ENCODE measurements at regions not wholly inside any gene's neighbourhood (a gene's known extent, or its start where the extent isn't known, plus 50 kb on each side); places are given as distances from the start of the nearest gene placed in this dataset.

DNA sequence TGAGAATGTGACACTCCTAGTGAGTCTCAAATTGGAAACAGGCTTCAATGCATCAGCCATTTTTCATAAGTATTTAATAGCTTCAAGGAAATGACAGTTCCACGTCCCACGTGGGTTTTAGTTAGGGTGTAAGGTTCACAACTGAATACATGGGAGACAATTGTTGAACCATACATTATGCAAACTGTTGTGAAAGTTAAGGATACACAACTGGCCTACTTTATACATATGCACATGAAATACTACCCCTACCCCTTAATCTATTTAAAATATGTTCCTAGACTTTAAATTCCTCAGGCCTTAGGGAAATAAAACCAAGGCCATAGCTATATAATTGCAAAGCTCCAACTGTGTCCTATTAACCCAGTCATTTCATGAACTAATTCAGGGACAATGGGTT lies 436.1 kb downstream of the BTBD3 start:
- no peak for DNase-seq (ENCODE audit: extremely low read depth in 1 of 2, low read depth in 1 of 2)

DNA sequence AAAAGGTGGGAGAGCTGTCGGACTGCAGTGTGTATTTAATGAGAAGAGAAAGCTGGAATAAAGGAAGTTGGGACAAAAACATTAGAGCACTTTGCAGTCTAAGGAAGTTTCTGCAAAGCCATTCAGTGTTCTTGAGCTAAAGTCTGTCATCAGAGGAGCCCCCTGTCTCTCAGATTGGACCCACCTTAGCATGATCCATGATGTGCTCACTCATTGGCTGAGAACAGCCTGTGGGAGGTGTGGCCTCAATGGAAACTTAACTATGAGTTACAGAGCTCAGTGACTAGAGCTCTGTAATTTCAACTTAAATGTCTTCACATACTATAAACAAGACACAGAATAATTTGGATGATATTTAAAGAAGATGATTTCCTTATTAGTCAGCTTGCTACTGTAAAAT lies 437.0 kb downstream of the BTBD3 start:
- no peak for DNase-seq (ENCODE audit: extremely low read depth in 1 of 2, low read depth in 1 of 2)

DNA sequence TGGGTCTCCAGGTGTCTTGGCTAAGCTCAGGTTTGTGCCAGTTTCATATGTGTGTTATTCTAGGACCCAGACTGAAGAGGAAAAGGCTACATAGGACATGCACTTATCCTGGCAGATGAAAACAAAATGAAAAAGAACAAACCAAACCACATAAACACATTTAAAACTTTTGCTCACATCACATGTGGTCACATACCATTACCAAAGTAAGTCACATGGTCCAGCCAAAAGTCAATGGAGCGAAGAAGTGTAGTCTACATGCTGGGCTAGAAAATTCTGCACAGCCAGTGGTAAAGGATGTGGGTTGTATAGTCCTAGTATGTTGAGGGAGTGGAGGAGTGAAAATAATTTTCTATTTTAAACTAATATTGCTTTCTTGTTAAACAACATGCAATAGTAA lies 437.5 kb downstream of the BTBD3 start:
- no peak for DNase-seq (ENCODE audit: extremely low read depth in 1 of 2, low read depth in 1 of 2)

DNA sequence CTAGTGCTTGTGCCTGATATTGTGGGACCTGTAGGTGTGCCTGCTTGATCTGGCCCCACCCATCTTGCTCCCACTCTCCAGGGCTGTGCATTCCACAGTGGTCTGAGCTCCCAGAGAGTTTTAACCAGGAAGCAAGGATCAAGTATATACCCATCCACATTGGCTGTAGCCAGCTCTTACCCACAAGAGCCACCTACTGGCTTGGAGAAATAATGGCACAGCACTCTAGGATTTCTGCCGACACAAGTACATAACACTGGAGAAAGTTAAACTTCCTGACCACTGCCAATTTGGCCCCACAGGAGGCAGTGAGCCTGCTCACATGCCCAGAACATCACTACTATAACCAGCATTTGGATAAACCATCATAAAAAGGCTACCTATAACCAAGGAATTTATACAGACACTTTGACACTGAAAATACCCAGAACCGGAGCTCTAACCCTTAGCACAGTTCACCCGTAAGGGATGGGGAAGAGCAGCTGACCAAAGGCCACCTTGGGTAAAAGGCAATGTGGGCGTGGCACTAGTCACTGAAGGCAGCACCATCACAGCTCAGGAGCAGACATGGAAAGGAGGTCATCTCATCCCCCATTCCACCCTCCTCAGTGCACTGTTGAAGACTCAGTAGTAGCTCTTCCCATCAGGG lies 440.4 kb downstream of the BTBD3 start:
- DNase-seq (ENCODE audit: extremely low read depth in 1 of 2, low read depth in 1 of 2) = no peak

DNA sequence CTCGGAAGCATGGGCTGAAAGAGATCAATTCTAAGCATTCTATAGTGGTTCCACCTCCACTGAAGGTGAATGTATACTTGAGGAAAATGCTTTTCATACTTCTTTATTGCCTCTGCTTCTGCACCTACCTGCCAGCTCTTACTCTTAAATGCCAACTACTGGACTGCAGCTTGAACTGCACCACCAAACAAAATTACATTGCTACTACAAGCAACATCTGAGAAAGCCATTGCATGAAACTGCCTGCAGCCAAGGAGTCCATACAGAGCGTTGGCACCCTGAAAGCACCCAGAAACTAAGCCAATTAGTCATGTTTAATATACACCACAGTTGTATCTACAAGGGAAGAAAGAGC lies 440.9 kb downstream of the BTBD3 start:
- DNase-seq (ENCODE audit: extremely low read depth in 1 of 2, low read depth in 1 of 2) = no peak

DNA sequence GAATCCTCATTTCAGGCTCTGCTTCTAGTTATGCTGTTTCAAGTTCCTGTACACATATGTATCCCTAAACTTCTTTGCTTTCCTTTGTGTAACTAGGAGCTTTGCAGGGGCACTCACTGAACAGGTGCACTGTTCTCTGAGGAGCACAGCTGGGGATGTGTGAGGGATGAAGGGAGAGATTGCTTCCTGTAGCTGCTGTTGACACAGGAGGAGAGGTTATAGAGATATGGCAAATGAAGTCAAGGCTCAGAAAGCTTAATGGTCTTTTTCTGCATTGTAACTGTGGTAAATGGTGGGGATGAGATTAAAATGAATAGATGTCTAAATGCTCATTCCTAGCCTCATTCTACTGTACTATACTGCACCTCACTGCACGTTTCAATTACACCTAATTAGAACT lies 454.3 kb downstream of the BTBD3 start:
- no peak for DNase-seq (ENCODE audit: extremely low read depth in 1 of 2, low read depth in 1 of 2)

DNA sequence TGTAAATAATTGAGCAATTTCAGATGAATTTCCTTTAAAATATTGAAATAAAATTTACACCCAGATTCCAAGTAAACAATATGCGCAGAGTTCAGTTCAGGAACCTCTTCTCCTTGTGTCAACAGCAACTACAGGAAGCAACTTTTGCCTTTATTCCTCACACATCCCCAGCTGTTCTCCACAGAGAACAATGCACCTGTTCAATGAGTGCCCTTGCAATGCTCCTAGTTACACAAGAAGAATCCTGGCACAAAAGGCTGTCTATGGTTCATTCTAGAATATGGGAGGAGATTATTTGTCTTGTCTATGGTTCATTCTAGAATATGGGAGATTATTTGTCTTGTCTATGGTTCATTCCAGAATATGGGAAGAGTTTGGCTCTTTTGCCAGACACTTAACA lies 454.9 kb downstream of the BTBD3 start:
- no peak for DNase-seq (ENCODE audit: extremely low read depth in 1 of 2, low read depth in 1 of 2)

DNA sequence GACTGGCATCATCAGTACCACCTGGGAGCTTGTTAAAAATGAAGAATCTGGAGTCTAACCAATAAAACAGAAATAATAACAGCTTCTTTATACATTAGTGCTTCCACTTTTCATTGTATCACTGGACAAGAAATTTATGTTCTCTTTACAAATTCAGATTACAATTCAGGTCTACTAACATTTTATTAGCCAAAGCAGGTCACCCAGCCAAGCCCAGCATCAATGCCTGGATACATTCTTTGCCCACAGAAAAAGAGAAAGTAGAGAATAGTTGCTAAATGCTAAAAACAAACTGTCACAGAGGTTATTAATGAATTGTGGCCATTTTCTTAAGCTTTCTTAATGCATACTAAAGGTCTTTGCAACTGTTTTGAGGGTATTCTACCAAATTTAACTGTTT lies 458.3 kb downstream of the BTBD3 start:
- no peak for DNase-seq (ENCODE audit: extremely low read depth in 1 of 2, low read depth in 1 of 2)

DNA sequence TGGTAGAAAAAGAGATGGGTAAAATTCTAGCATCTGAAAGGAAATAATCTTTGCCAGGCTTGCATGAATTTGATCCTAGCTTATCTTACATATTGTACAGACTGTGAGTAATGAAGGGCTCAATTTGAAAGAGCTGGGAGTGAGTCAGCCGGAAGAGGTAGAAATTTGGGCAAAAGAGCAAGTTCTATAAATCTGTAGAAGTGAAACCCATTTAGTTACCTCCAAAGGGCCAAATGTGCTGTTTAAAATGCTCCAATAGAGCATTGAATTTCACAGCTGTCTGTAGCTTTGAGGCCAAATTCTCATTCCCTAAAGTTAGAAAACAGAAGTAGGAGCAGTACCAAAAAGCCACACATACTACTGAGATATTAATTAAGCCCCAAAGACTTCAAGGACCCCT lies 466.1 kb downstream of the BTBD3 start:
- no peak for DNase-seq (ENCODE audit: extremely low read depth in 1 of 2, low read depth in 1 of 2)

DNA sequence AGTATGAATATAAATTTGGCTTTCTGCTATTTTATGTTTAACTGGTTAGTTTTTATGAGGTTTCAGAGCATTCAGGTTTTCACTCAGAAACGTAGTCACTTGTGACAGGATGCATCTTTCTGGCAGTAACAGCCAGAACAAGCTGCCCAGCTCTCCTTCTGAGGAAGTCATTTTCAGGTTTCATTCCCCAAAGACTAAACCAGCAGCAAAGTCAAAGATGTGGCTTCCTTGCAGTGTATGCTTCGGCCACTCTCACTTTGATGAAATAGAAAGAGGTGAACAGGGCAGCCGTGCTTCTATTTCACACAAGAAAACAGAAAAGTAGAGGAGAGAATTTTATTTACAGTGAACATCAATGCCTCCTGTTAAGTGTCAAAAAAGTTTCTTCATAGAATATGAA lies 469.1 kb downstream of the BTBD3 start:
- no peak for DNase-seq (ENCODE audit: extremely low read depth in 1 of 2, low read depth in 1 of 2)

DNA sequence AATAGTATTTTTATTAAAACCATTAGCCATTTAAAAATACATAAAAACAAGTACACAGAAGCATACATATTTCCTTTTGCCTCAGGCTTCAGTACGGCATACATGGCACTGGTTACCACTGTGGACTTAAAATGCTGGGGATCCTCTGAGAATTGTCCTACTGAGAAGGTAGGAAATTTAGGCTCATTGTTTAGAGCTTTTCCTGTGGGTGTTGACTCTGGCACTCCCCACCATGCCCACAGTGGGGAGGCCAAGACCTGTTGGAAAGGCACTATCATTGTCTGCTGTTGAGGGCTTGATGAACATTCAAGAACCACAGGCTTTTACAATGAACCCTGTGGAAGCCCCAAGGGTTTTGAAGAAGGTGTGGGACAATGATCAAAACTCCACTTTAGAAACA lies 473.4 kb downstream of the BTBD3 start:
- DNase-seq (ENCODE audit: extremely low read depth in 1 of 2, low read depth in 1 of 2) = no peak

DNA sequence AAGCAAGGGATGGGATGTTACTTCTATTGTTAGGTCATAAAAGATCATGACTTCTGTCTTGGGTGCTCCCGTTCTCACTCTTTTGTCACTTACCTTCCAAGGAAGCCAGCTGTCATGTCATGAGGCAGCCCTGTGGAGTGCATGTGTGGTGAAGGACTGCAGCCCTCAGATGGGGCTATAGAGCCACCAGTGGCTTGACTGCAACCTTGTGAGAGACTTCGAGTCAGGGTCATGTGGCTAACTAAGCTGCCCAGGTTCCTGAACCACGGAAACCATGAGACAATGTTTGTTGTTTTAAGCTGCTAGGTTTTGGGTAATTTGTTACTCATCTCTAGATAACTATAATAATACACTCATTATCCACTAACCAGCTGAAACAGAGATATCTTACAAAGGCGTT lies 477.1 kb downstream of the BTBD3 start:
- no peak for DNase-seq (ENCODE audit: extremely low read depth in 1 of 2, low read depth in 1 of 2)

DNA sequence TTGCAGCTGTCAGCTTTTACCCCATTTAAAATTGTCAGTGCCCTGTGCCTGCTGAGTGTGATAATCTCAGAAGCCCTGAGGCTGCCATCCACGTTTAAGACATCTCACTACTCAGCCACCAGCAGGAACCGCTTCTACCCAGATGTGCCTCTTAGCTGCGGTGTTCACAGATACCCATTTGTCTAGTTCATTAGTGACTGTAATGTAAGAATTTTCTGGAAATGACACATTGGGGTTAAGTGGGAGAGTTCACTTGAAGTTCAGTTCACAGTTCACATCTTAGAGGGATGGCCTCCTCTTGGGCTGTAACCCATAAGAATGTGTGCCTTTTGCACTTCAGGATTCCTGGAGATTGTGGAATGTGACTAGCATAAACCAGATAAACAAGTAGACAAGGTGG lies 477.7 kb downstream of the BTBD3 start:
- DNase-seq (ENCODE audit: extremely low read depth in 1 of 2, low read depth in 1 of 2) = no peak

DNA sequence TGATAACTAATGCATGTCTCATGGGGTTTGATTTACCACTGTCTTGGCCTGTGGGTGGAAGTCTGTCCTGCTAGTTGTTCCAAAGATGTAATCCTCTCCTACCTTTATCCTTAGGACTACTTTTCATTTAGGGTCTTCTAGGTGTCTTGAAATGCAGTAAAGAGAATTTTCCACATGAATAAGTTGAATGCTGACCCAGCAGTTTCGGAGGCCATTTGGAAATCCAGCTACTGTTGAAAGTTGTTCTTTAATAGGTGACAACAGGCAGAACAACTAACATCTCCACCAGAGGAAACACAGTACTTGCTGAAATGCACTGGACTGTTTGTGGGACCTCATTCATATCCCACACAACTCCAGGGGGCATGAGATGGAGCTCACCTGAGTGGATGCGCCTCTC lies 478.1 kb downstream of the BTBD3 start:
- no peak for DNase-seq (ENCODE audit: extremely low read depth in 1 of 2, low read depth in 1 of 2)

DNA sequence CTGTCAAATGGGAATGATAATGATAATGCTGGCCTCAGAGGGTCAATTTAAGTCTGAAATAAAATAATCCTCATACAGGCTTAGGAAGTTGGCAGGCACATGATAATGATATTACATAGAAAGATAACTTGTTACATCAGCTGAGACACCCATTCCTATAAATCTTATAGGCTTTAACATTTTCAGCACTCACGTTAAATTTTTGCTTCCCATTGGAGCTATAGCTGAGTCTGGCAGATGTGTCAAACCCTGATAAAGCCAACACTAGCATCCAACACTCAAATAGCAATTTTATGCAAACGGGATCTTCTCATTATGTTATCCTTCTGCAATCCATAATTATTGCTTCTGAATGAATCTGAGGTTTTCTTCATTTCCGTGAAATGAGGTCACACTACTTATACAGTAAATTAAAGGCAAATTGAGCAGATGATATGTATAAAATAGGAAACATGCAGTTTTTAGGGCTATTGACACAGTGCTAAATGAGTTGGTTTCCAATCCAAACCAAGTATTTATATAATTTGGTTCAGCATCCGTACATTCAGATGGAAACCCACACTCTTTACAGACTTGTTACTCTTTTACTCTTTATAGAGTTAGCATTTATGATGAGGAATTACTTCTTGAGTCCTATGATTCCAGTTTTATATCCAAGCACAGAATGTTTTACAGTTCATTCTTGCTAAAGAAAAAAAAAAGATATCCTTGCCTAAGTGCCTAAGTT lies 481.6 kb downstream of the BTBD3 start:
- no peak for DNase-seq (ENCODE audit: extremely low read depth in 1 of 2, low read depth in 1 of 2)

DNA sequence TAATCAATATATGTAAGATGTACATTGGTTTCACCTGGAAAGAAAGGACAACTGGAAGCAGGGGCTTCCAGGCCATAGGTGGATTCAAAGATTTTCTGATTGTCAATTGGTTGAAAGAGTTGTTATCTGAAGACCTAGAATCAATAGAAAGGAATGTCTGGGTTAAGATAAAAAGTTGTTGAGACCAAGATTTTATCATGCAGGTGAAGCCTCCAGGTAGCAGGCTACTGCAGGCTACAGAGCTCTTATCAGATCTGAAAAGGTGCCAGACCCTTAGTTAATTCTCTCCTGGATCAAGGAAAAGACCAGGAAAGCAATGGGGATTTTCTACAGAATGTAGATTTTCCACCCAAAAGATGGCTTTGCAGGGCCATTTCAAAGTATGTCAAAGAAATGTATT lies 487.2 kb downstream of the BTBD3 start:
- no peak for DNase-seq (ENCODE audit: extremely low read depth in 1 of 2, low read depth in 1 of 2)

DNA sequence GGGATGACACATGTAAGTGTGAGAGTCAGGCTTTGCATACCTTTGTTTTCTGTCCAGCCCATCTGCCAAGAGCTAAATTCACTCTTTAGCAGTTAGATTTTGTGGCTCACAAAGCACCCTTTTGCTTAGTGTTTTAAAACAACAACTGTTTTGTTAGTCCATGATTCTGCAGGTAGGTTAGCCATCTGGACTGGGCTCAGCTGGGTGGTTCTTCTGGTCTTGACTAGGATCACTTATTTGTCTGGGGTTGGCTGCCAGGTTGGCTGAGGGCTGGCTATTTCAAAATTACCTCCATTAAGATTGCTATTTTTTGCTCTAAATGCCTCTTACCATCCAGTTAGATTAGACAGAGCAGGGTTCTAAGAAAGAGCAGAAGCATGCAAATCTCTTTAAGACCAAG lies 489.3 kb downstream of the BTBD3 start:
- no peak for DNase-seq (ENCODE audit: extremely low read depth in 1 of 2, low read depth in 1 of 2)

DNA sequence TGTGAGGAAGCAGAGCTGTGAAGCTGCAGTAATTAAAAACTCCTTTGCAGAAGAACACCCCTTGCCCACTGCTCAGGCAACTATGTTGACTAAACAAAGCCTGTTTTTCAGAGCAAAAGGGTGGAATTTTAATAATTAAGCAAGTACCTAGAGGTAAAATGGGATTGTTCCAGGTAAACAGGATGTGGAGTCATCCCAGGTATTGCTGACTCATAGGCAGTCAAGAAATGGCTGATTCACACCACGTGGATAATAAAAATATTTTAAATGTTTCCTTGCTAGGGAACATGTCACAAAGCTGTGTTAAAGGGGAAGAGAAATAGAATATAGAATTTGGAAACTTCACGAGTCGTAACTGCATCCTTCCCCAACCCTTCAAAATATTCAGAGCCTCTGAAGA lies 491.8 kb downstream of the BTBD3 start:
- DNase-seq (ENCODE audit: extremely low read depth in 1 of 2, low read depth in 1 of 2) = no peak

DNA sequence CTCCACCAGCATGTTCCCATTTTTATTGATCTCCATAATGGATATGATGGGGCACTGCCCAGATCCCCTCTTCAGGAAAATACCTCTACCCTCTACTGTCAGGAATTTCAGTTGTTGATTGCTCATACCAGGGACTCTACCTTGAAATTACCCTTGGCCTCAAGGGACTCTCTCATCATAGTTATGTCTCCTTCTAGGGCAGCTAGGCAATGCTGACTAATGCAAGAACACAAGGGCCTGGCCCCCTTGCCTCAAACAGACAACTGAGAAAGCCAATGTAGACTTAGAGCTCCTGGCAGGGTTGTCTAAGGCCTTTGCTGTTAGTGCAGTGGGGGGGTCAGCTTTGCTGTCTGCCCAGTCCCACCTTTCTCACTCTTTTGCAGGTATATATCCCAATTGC lies 493.1 kb downstream of the BTBD3 start:
- DNase-seq (ENCODE audit: extremely low read depth in 1 of 2, low read depth in 1 of 2) = no peak

DNA sequence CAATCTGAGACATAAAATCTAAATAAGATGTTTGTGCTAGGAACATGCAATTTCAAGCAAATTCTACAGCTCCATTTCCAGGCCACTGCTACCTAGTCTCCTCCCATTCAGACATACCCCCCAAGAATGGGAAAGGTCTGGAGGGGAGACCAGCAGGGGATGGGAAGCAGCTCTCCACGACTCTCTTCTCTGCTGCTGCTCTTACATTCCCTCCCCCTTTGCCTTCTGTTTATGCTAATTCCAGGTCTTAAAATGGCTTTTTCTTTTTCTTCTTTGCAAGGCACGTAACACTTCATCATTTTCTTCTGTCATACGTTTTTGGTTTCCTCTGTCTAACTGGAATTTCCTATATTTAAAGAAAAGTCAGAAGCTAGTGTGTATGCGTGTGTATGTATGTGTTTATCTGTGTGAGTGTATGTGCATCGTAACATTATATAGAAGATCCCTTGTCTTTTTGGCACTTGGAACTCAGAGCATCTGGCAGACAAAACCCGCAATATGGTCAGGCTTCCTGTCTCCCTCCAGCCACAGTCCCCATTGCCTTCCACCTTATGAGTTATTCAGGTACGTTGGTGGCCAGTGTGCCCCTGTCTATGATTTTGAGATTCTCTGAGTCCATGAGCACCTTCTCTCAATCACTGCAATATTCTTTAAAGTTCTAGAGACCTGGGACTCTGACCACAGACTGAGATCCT lies 493.7 kb downstream of the BTBD3 start:
- DNase-seq (ENCODE audit: extremely low read depth in 1 of 2, low read depth in 1 of 2) = no peak

DNA sequence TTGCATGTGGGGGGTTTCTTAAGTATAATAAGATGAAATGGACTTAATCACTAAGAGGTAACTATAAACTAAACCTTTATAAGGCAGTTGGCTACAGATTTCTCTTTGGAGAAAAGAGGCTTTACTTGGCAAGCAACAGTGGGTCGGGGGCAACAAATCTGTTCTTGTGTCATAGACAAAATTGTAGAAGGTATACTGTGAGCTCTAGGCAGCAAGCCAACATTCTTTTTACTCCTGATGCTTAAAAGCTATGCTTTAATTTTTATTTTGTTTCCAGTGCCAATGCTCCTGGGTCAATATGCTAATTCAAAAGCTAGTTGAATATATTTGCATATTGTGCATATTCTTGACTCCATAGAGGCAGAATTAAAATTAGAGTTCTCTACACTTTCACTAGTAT lies 495.4 kb downstream of the BTBD3 start:
- no peak for DNase-seq (ENCODE audit: extremely low read depth in 1 of 2, low read depth in 1 of 2)

DNA sequence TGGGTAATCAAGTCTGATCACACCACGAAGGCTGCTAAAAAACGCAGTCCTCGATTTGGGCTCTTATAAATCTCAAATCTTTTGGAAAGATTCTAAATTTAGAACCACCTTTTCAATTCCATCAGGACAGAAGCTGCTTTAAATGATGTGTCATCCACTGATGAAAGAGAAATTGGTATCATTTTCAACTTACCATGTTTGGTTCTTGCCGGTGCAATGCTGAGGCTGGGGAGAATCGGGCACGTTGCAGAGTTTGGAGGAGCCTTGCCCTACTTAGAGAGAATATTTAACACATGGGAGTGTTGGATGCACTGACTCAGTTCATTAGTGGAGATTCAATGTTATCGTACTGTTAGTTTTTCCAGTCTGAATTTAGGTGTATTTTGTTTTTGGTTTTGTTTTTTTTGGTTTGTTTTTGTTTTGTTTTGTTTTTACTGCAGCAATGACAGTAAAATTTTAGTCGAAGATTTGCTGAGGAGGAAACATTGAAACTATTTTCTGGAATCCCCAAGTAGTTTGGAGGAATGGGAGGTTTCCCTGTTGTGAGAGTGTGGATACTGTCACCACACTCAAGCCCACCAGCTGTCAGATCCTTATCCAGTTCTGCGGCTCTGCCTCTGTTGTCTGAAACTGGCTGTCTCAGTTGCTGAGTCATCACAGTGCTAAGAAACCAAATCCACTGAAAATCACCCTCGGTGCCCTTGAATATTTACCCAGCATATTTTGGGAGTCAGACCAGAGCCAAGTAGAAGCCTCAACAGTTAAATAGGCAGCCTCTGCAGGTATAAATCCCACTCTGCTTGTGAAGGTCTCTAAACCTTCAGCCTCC lies 497.0 kb downstream of the BTBD3 start:
- DNase-seq (ENCODE audit: extremely low read depth in 1 of 2, low read depth in 1 of 2) = no peak
